ENCODE measurements at regions not wholly inside any gene's neighbourhood (a gene's known extent, or its start where the extent isn't known, plus 50 kb on each side); places are given as distances from the start of the nearest gene placed in this dataset.

- H3K27ac ChIP-seq = no peak overlapping the region
- TF ChIP-seq EP300 (IDR thresholded peaks at IDR 0.05) = no peak
- TF ChIP-seq POLR2A (IDR thresholded peaks at IDR 0.05) = no peak
- TF ChIP-seq, protein P1, sequence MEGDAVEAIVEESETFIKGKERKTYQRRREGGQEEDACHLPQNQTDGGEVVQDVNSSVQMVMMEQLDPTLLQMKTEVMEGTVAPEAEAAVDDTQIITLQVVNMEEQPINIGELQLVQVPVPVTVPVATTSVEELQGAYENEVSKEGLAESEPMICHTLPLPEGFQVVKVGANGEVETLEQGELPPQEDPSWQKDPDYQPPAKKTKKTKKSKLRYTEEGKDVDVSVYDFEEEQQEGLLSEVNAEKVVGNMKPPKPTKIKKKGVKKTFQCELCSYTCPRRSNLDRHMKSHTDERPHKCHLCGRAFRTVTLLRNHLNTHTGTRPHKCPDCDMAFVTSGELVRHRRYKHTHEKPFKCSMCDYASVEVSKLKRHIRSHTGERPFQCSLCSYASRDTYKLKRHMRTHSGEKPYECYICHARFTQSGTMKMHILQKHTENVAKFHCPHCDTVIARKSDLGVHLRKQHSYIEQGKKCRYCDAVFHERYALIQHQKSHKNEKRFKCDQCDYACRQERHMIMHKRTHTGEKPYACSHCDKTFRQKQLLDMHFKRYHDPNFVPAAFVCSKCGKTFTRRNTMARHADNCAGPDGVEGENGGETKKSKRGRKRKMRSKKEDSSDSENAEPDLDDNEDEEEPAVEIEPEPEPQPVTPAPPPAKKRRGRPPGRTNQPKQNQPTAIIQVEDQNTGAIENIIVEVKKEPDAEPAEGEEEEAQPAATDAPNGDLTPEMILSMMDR (IDR thresholded peaks at IDR 0.05) = no peak
- TF ChIP-seq POLR2AphosphoS5 (IDR thresholded peaks at IDR 0.05) = no peak
- no peaks in the 10 kb centered on the region for H3K4me1 ChIP-seq
- 82 to 84% methylated on average over 7 to 8 of the region's 8 CpGs for WGBS, 2 donors
- H3K27me3 ChIP-seq = no peaks in the 10 kb centered on the region
- no peaks in the 10 kb centered on the region for H3K36me3 ChIP-seq
- no peak overlapping the region for H3K4me3 ChIP-seq
- DNase-seq = no peak
- no peaks in the 10 kb centered on the region for H3K9me3 ChIP-seq
- ATAC-seq (ENCODE audit: low FRiP score in 2 of 2) = no peak
These were observed 201.1 kb upstream of the SOX1 start for GRCh38 chr13:111865826-111866225.

- H3K9me3 ChIP-seq = no peaks in the 10 kb centered on the region
- no peak for TF ChIP-seq POLR2AphosphoS5 (IDR thresholded peaks at IDR 0.05)
- TF ChIP-seq, protein P1 (IDR thresholded peaks at IDR 0.05) = no peak
- no peak for TF ChIP-seq EP300 (IDR thresholded peaks at IDR 0.05)
- no peak for TF ChIP-seq POLR2A (IDR thresholded peaks at IDR 0.05)
- H3K27me3 ChIP-seq = no peaks in the 10 kb centered on the region
- H3K27ac ChIP-seq = no peak overlapping the region
- no peak overlapping the region for H3K4me3 ChIP-seq
- WGBS, 2 donors = 91 to 92% methylated on average over 8 to 11 of the region's 11 CpGs
- H3K36me3 ChIP-seq = no peaks in the 10 kb centered on the region
- ATAC-seq (ENCODE audit: low FRiP score in 2 of 2) (no peak), DNase-seq (no peak)
- H3K4me1 ChIP-seq = no peaks in the 10 kb centered on the region
These were observed 200.2 kb upstream of the SOX1 start for GRCh38 chr13:111866731-111867245.

DNA sequence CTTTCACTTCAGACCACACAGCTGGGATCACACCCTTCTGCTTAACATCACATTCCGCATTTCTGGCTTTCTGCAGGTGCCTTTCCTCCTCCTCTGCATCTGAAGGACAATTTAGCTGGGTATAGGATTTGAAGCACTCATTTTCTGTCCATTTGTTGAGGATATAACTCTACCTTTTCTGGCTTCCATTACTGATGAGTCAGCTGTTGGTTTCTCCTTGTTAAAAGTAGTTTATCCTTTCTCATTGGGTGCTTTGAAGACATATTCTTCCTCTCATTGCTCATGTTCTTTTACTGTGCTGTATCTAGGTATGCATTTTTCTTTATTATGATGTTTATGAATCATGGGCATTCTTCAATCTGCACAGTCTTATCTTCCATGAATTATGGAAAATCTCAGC lies 199.3 kb upstream of the SOX1 start:
- Histone ChIP-seq H3K4me1 (no peaks in the 10 kb centered on the region), H3K36me3 (no peaks in the 10 kb centered on the region), H3K4me3 (no peak overlapping the region), H3K27ac (no peak overlapping the region), H3K9me3 (no peaks in the 10 kb centered on the region), H3K27me3 (no peaks in the 10 kb centered on the region)
- 70 to 78% methylated on average over 1 of the region's 1 CpG for WGBS, 2 donors
- ATAC-seq (ENCODE audit: low FRiP score in 2 of 2) (no peak), DNase-seq (no peak)
- TF ChIP-seq EP300 (IDR thresholded peaks at IDR 0.05) = no peak
- TF ChIP-seq, protein P1 (IDR thresholded peaks at IDR 0.05) = no peak
- no peak for TF ChIP-seq POLR2A (IDR thresholded peaks at IDR 0.05)
- TF ChIP-seq POLR2AphosphoS5 (IDR thresholded peaks at IDR 0.05) = no peak

- WGBS, 2 donors = 88 to 92% methylated on average over 3 of the region's 3 CpGs
- H3K9me3 ChIP-seq = no peaks in the 10 kb centered on the region
- ATAC-seq (ENCODE audit: low FRiP score in 2 of 2) (no peak), DNase-seq (no peak)
- H3K27ac ChIP-seq = no peak overlapping the region
- no peak overlapping the region for H3K4me3 ChIP-seq
- H3K36me3 ChIP-seq = no peaks in the 10 kb centered on the region
- TF ChIP-seq POLR2AphosphoS5 (IDR thresholded peaks at IDR 0.05) (no peak), EP300 (IDR thresholded peaks at IDR 0.05) (no peak), POLR2A (IDR thresholded peaks at IDR 0.05) (no peak)
- TF ChIP-seq, protein P1 (IDR thresholded peaks at IDR 0.05) = no peak
- H3K4me1 ChIP-seq = no peaks in the 10 kb centered on the region
- H3K27me3 ChIP-seq = no peaks in the 10 kb centered on the region
These were observed 198.2 kb upstream of the SOX1 start for GRCh38 chr13:111868716-111869115.

GRCh38 chr13:111872475-111873150 lies 194.3 kb upstream of the SOX1 start:
- Histone ChIP-seq H3K27ac (no peak overlapping the region), H3K4me3 (no peak overlapping the region), H3K9me3 (no peaks in the 10 kb centered on the region), H3K36me3 (no peaks in the 10 kb centered on the region), H3K27me3 (no peaks in the 10 kb centered on the region), H3K4me1 (no peaks in the 10 kb centered on the region)
- no peak for DNase-seq
- TF ChIP-seq, protein P1 (IDR thresholded peaks at IDR 0.05) = no peak
- TF ChIP-seq POLR2A (IDR thresholded peaks at IDR 0.05) (no peak), POLR2AphosphoS5 (IDR thresholded peaks at IDR 0.05) (no peak), EP300 (IDR thresholded peaks at IDR 0.05) (no peak)
- no peak for ATAC-seq (ENCODE audit: low FRiP score in 2 of 2)
- WGBS, 2 donors = 77 to 85% methylated on average over 12 of the region's 12 CpGs
